ENCODE measurements at regions not wholly inside any gene's neighbourhood (a gene's known extent, or its start where the extent isn't known, plus 50 kb on each side); places are given as distances from the start of the nearest gene placed in this dataset.
A peak's percentile ranks its signal among the peaks of the same experiment; 100 is the strongest.

DNA sequence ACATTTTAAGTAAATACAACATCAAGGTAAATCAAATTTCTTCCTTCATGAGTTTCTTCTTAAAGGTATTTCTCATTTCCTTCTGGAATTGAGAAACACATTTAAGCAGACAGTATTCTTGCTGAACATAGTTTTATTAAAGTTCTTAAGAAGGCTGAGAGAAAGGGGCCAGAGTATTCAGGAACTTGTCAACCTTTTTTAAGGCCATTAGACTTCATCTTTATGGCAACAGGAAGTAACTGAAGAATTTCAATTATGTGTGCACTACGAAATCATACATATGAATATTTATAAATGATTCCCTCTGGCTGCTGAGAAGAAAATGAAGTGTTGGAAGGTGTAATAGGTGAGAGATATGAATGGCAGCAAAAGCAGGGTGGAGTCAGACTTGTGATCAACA lies 829.4 kb upstream of the DPPA4 start:
- no peak for DNase-seq
- Histone ChIP-seq H4K5ac (ENCODE audit: insufficient read length, low read depth, low read length) (no peak overlapping the region), H2BK12ac (ENCODE audit: insufficient read length, low read depth, low read length) (no peak overlapping the region), H3K4me2 (ENCODE audit: insufficient read depth, insufficient read length, low read length) (no peak overlapping the region), H2BK5ac (ENCODE audit: insufficient read length, low read length) (no peak overlapping the region), H4K8ac (replicated peaks; ENCODE audit: insufficient read length, low read depth, low read length) (no peak overlapping the region), H3K56ac (ENCODE audit: insufficient read length, low read depth, low read length) (no peak overlapping the region), H4K20me1 (ENCODE audit: control insufficient read depth, insufficient read depth, insufficient read length) (no peaks in the 10 kb centered on the region), H2BK20ac (ENCODE audit: low read depth, low read length, poor library complexity, severe bottlenecking) (no peak overlapping the region), H3K27me3 (ENCODE audit: insufficient read depth, low read length) (no peaks in the 10 kb centered on the region), H3K9ac (ENCODE audit: extremely low read depth, insufficient read length, low read length) (no peak overlapping the region), H2BK15ac (ENCODE audit: low read depth, low read length) (no peak overlapping the region), H3K9me3 (ENCODE audit: control insufficient read depth, low read depth, low read length) (no peaks in the 10 kb centered on the region), H3K4ac (ENCODE audit: low read depth, low read length) (no peak overlapping the region), H3K18ac (ENCODE audit: insufficient read length, low read depth, low read length) (no peak overlapping the region), H3T11ph (ENCODE audit: low read length) (no peak overlapping the region), H4K91ac (ENCODE audit: insufficient read length, low read depth, low read length) (no peak overlapping the region), H3K79me1 (ENCODE audit: insufficient read depth, low read depth, low read length, poor library complexity, severe bottlenecking) (no peaks in the 10 kb centered on the region), H3K23me2 (ENCODE audit: insufficient read length, low read depth, low read length, poor library complexity, severe bottlenecking) (no peaks in the 10 kb centered on the region), H3K27ac (ENCODE audit: insufficient read length, low read depth, low read length) (no peak overlapping the region), H2BK120ac (ENCODE audit: low read depth, low read length, poor library complexity, severe bottlenecking) (no peak overlapping the region), H2AFZ (ENCODE audit: low read length) (no peak overlapping the region), H3K79me2 (ENCODE audit: insufficient read depth, low read length) (no peaks in the 10 kb centered on the region), H3K23ac (ENCODE audit: insufficient read length, low read depth, low read length) (no peak overlapping the region), H3K14ac (ENCODE audit: insufficient read depth, low read length) (no peak overlapping the region), H3K4me1 (ENCODE audit: insufficient read depth, low read length) (no peaks in the 10 kb centered on the region; the same call in 1 of the 2 replicates), H2AK5ac (ENCODE audit: insufficient read length, low read length) (no peak overlapping the region)
- TF ChIP-seq, protein P1, sequence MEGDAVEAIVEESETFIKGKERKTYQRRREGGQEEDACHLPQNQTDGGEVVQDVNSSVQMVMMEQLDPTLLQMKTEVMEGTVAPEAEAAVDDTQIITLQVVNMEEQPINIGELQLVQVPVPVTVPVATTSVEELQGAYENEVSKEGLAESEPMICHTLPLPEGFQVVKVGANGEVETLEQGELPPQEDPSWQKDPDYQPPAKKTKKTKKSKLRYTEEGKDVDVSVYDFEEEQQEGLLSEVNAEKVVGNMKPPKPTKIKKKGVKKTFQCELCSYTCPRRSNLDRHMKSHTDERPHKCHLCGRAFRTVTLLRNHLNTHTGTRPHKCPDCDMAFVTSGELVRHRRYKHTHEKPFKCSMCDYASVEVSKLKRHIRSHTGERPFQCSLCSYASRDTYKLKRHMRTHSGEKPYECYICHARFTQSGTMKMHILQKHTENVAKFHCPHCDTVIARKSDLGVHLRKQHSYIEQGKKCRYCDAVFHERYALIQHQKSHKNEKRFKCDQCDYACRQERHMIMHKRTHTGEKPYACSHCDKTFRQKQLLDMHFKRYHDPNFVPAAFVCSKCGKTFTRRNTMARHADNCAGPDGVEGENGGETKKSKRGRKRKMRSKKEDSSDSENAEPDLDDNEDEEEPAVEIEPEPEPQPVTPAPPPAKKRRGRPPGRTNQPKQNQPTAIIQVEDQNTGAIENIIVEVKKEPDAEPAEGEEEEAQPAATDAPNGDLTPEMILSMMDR (conservative IDR thresholded peaks at IDR 0.05), result no peak
- H3K9me3 Mint-ChIP-seq, result no peaks in the 10 kb centered on the region; a peak in 1 of 5 replicates
- no CpG with 5 or more reads among the region's 1 CpG for WGBS (ENCODE audit: extremely low coverage, insufficient read length, low lambda C conversion rate)
- H3K27me3 Mint-ChIP-seq (ENCODE audit: low read depth), result no peaks in the 10 kb centered on the region
- H3K36me3 Mint-ChIP-seq (ENCODE audit: insufficient read depth in 1 of 3, low read depth in 3 of 3), result peaks cover 0 to 4% (median 2%) of the 10 kb centered on the region in 3 experiments; a peak in 4 of 7 replicates
- no peak overlapping the region for H3K4me3 Mint-ChIP-seq
- peak overlapping the region in 1 of 3 experiments; percentile 9; a peak in 3 of 7 replicates for H3K27ac Mint-ChIP-seq
- H3K4me1 Mint-ChIP-seq, result peaks cover 33 to 36% of the 10 kb centered on the region in 2 experiments

Measured in H9 (cell line).